HepG2 (cell line): ENCODE measurements at regions not wholly inside any gene's neighbourhood (a gene's known extent, or its start where the extent isn't known, plus 50 kb on each side); places are given as distances from the start of the nearest gene placed in this dataset.

Experiments
- BATF2 ChIP-seq: sonication (generic); formaldehyde crosslinking; IDR thresholded peaks from 2 replicates; pipeline ENCODE4 v1.8.0; 2022; ENCODE audit warnings: mild to moderate bottlenecking, missing genetic modification reagents, moderate library complexity
- CBX2 ChIP-seq, 2 experiments: fragments of 200-600 bp in 1 of 2; sonication (generic); formaldehyde crosslinking in 1 of 2; IDR thresholded peaks; 2 replicates each; pipeline versions ENCODE4 v1.7.0 to v1.8.1; 2018 to 2022; ENCODE audit warnings: low read depth in 2 of 2, low read length in 1 of 2, mild to moderate bottlenecking in 1 of 2, missing genetic modification reagents in 1 of 2
- CERS6 ChIP-seq: sonication (generic); formaldehyde crosslinking; IDR thresholded peaks from 2 replicates; pipeline ENCODE4 v1.5.0; 2020; ENCODE audit warnings: missing genetic modification reagents
- FOSL2 ChIP-seq: sonication (generic); formaldehyde crosslinking; IDR thresholded peaks from 2 replicates; pipeline ENCODE4 v1.4.0; 2020; ENCODE audit warnings: missing genetic modification reagents
- GATAD2A ChIP-seq: IDR thresholded peaks from 2 replicates; pipeline ENCODE4 v1.6.1; 2016
- HCFC1 ChIP-seq: fragments of 150-350 bp; IDR thresholded peaks from 2 replicates; pipeline ENCODE4 v1.6.1; 2014; ENCODE audit warnings: low read depth, low read length
- HOMEZ ChIP-seq: IDR thresholded peaks from 2 replicates; pipeline ENCODE4 v1.6.1; 2016; ENCODE audit warnings: low read depth
- JUNB ChIP-seq: sonication (generic); formaldehyde crosslinking; IDR thresholded peaks from 2 replicates; pipeline ENCODE4 v1.8.0; 2022; ENCODE audit warnings: missing genetic modification reagents, mild to moderate bottlenecking, borderline replicate concordance
- KAT8 ChIP-seq: IDR thresholded peaks from 2 replicates; pipeline ENCODE4 v1.6.1; 2016; ENCODE audit warnings: missing genetic modification reagents, missing compliant biosample characterization
- KDM5A ChIP-seq: fragments of 200-600 bp; sonication (generic); IDR thresholded peaks from 2 replicates; pipeline ENCODE4 v1.7.0; 2018; ENCODE audit warnings: antibody characterized with exemption, mild to moderate bottlenecking, low read length, borderline replicate concordance
- PAXIP1 ChIP-seq: sonication (generic); formaldehyde crosslinking; conservative IDR thresholded peaks from 2 replicates; pipeline ENCODE4 v1.4.0; 2020; ENCODE audit warnings: mild to moderate bottlenecking, missing genetic modification reagents, moderate library complexity
- SIX4 ChIP-seq: sonication (generic); formaldehyde crosslinking; IDR thresholded peaks from 2 replicates; pipeline ENCODE4 v1.4.0; 2020; ENCODE audit warnings: missing genetic modification reagents
- TCF7L2 ChIP-seq: IDR thresholded peaks from 2 replicates; pipeline ENCODE4 v1.6.1; 2011; ENCODE audit warnings: mild to moderate bottlenecking, low read depth, low read length, moderate library complexity
- TMF1 ChIP-seq: sonication (generic); formaldehyde crosslinking; IDR thresholded peaks from 2 replicates; pipeline ENCODE4 v1.8.1; 2022; ENCODE audit warnings: low read depth, missing genetic modification reagents
- ZNF230 ChIP-seq: sonication (generic); formaldehyde crosslinking; IDR thresholded peaks from 2 replicates; pipeline ENCODE4 v1.4.0; 2020; ENCODE audit warnings: mild to moderate bottlenecking, missing genetic modification reagents
- ZNF484 ChIP-seq: sonication (generic); formaldehyde crosslinking; IDR thresholded peaks from 2 replicates; pipeline ENCODE4 v1.5.1; 2020; ENCODE audit warnings: mild to moderate bottlenecking, low read depth, missing genetic modification reagents, borderline replicate concordance
- ZNF674 ChIP-seq: sonication (generic); formaldehyde crosslinking; IDR thresholded peaks from 2 replicates; pipeline ENCODE4 v1.5.0; 2020; ENCODE audit warnings: low read depth, mild to moderate bottlenecking, missing genetic modification reagents
- ZNF720 ChIP-seq: sonication (generic); formaldehyde crosslinking; IDR thresholded peaks from 2 replicates; pipeline ENCODE4 v1.4.0; 2020; ENCODE audit warnings: missing genetic modification reagents
- ZNF766 ChIP-seq: sonication (generic); formaldehyde crosslinking; IDR thresholded peaks from 2 replicates; pipeline ENCODE4 v1.5.0; 2020; ENCODE audit warnings: missing genetic modification reagents, borderline replicate concordance
- ZNF883 ChIP-seq: sonication (generic); formaldehyde crosslinking; IDR thresholded peaks from 2 replicates; pipeline ENCODE4 v1.5.1; 2020; ENCODE audit warnings: mild to moderate bottlenecking, missing genetic modification reagents; ENCODE audit errors: not compliant biosample characterization

- TF ChIP-seq ZNF230 (CRISPR knock-in tag) (peak; percentile 74; the same call in 1 of the 2 replicates), ZNF484 (CRISPR knock-in tag) (no peak), BATF2 (CRISPR knock-in tag) (no peak), JUNB (no peak), KDM5A (no peak), TMF1 (CRISPR knock-in tag) (no peak), TCF7L2 (no peak), ZNF766 (CRISPR knock-in tag) (no peak), HOMEZ (CRISPR knock-in tag) (no peak), GATAD2A (CRISPR knock-in tag) (no peak), FOSL2 (CRISPR knock-in tag) (0 out of 2 replicates have a peak, but pooled peaks have one; percentile 10), HCFC1 (no peak), PAXIP1 (CRISPR knock-in tag) (0 out of 2 replicates have a peak, but pooled peaks have one; percentile 27), ZNF720 (CRISPR knock-in tag) (no peak), CERS6 (no peak), ZNF674 (no peak), SIX4 (CRISPR knock-in tag) (no peak), KAT8 (CRISPR knock-in tag) (no peak), ZNF883 (CRISPR knock-in tag) (no peak), CBX2 (IDR thresholded peaks at IDR 0.05; ENCODE audit: low read depth, low read length) (no peak), CBX2 (CRISPR knock-in tag; IDR thresholded peaks at IDR 0.05; ENCODE audit: low read depth) (no peak)
These were observed 348.5 kb downstream of the PYDC2 start (continued) for GRCh38 chr3:191809326-191809949.
